HG03025 (cell line): ENCODE measurements at regions not wholly inside any gene's neighbourhood (a gene's known extent, or its start where the extent isn't known, plus 50 kb on each side); places are given as distances from the start of the nearest gene placed in this dataset.
"Not testable (repeated sequence)": the region's sequence is repeated elsewhere in the genome, so short reads cannot be mapped to it uniquely, and the experiment has no call there.

Experiments
- ATAC-seq: cut with Tn5 transposase; IDR thresholded peaks from one replicate; pipeline ENCODE4 v1.9.1; 2021; ENCODE audit warnings: mild to moderate bottlenecking, moderate library complexity; ENCODE audit not compliant: unreplicated experiment, low FRiP score

DNA sequence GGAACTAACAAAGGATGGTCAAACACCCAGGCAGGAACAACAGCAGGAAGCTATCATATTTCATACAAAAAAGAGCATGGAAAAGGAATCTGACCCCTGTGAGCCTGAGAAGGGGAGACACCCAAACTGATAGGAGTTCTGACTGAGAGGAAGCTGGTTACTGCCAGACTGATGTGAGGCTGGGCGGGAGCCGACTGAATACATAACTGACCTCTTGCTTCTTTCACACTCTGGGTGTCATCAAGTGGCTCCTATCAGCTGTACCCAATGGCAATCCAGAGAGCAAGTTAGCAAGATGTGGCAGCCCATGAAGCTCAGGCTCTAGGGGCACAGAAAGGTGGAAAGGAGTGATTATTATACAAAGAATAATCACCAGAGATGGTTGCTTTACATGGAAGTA lies 795.1 kb upstream of the HS3ST5 start:
- no peak for ATAC-seq

- ATAC-seq, result no peak
Measured at GRCh38 chr6:115133790-115134189, 791.0 kb upstream of the HS3ST5 start.

GRCh38 chr6:115131709-115132490 lies 789.1 kb upstream of the HS3ST5 start:
- no peak for ATAC-seq

- ATAC-seq, result not testable (repeated sequence)
Measured at GRCh38 chr6:115121513-115121912, 778.7 kb upstream of the HS3ST5 start.

DNA sequence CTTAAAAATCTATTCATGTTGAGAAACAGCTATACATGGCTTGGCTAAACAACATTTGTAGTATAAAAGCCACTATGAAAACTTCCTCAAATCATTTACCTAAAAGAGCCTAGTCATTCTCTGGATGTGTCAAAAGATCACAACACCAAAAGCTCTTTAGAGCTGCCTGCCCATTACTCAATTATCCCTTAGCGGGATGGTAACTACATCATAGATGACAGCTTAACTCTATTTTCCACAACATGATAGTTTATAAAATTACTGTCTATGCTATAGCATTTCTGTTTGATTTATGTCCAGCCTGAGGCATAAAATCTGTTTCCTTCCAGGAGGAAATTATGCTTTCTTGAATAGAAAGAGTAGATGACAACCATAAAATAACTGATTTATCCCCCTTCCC lies 777.6 kb upstream of the HS3ST5 start:
- ATAC-seq, result no peak

DNA sequence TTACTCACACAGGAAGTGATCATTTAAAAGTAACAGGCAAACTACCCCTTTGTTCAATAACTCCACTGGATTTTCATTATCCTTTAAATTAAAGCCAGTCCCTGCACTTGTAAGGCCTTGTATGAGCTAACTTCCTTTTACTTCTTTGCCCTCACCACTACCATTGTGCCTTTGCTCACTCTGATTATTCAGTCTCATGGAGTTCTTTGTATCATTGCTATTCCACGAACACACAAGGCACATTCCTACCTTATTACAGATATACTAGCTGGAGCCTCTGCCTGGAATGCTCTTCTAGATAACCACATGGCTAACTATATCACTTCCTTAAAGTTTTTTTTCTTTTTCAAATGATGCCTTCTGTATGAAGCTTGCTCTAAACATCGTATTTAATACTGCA lies 748.6 kb upstream of the HS3ST5 start:
- ATAC-seq, result no peak

DNA sequence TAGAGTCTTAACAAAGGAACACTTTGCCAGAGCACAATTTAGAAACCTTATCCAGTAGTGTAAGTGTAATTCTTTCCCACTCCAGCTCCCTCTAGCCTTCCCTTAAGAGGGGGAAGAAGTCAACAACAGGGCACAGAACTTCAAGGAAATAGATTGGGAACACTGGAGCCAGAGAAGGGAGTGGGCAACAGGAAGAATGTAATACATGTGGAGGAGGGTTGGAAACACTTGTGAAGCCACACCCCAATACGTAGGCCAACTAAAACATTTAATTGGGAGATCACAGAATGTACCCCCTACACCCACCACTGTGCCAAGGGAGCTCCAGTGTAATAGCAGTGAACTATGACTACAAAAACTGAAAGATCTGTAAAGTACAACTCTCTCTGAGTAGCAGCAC lies 735.7 kb upstream of the HS3ST5 start:
- ATAC-seq, result no peak

DNA sequence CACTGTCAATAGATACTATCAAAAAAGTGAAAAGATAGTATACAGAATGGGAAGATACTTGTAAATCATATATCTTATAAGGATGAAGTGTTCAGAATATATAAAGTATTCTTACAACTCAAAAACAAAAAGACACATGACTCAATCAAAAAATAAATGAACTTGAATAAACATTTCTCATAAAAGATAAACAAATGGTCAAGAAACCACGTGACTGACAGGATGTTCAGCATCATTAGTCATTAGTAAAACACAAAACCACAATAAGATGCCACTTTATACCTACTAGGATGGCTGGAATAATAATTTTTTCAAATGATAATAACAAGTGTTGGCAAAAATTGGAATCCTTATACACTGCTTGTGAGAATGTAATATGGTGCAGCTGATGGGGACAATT lies 729.1 kb upstream of the HS3ST5 start:
- no peak for ATAC-seq

- no peak for ATAC-seq
Measured at GRCh38 chr6:115067690-115068447, 725.0 kb upstream of the HS3ST5 start.

DNA sequence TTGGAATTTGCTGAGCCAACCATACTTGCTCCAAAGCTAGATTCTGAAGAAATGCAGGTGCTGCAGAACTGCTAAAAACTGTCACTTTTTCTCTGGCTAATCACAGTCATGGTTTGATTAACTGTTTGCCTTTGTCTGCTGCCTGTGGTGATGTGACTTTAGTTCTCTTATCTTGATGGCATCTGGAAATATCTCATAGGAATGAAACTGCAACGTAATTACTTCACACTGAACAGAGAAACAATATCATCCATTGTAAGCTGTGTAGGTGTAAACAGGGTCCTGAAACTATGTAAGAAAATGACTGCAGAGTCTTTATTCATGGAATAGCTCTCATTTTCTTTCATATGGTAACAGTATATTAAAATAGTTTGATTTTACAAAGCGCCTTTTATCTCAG lies 721.9 kb upstream of the HS3ST5 start:
- no peak for ATAC-seq

GRCh38 chr6:115060581-115060980 lies 717.8 kb upstream of the HS3ST5 start:
- ATAC-seq, result no peak

GRCh38 chr6:115058414-115059211 lies 715.8 kb upstream of the HS3ST5 start:
- no peak for ATAC-seq

GRCh38 chr6:115055579-115055978 lies 712.8 kb upstream of the HS3ST5 start:
- no peak for ATAC-seq

GRCh38 chr6:115054242-115054641 lies 711.4 kb upstream of the HS3ST5 start:
- not testable (repeated sequence) for ATAC-seq

DNA sequence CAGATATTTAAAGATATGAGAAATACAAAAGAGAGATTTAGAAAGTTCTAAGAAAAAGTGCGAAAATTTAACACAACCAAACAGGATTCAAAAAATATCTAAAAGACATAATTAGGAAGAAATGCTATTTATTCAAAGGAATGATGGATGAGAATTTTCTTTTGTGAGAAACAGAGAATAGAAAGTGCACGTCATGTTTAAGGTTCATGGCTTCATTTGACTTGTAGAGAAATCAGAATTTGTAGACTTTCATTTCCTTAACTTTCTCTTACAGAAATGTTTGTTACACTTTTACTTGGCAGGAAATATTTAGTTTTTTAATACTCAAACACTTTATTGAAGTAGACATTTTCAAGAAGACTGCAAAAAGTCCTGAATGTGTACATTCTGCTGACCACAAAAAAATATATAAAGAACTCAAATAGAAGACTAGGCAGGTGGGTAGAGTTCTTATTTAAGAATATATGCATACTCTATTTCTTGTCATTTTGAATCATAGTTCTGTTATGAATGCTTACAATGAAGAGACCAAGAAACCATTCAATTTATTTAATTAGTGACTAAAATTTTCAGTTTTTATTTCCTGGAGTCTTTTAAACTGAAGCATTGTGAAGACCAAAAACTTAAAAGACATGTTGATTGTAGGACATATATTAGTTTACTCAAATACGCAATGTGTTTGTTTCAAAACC lies 710.5 kb upstream of the HS3ST5 start:
- no peak for ATAC-seq

GRCh38 chr6:115016593-115016992 lies 673.8 kb upstream of the HS3ST5 start:
- no peak for ATAC-seq

- ATAC-seq, result no peak
Measured at GRCh38 chr6:115004982-115005381, 662.2 kb upstream of the HS3ST5 start.

DNA sequence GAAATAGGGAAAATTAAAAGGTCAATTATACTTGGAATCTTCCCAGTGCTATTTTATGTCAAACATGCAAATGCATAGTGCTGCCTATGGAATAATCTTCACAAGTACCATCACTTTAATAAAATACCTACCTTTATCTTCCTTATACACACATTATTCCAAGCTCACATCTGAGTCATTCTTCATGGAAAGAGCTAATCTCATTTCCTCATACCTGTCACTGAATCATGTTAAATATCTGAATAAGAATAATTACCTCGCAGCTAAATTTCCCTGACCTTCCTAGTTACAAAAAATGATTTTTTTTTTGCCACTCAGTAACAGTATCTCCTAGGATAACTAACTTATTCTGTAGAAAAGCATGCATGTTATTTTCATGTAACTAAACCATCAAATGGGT lies 661.4 kb upstream of the HS3ST5 start:
- no peak for ATAC-seq

- ATAC-seq, result no peak
Measured at GRCh38 chr6:115001731-115002350, 659.0 kb upstream of the HS3ST5 start.

GRCh38 chr6:115000736-115001135 lies 657.9 kb upstream of the HS3ST5 start:
- no peak for ATAC-seq
